B cell (primary cell): ENCODE measurements at regions not wholly inside any gene's neighbourhood (a gene's known extent, or its start where the extent isn't known, plus 50 kb on each side); places are given as distances from the start of the nearest gene placed in this dataset.

Experiments
- ATAC-seq: fragments of 200-7000 bp; cut with Tn5 transposase; one replicate; pipeline ENCODE4 v1.10.0; 2021; ENCODE audit warnings: low read depth, mild to moderate bottlenecking, moderate number of reproducible peaks, moderate library complexity
- CTCF ChIA-PET: fragments of 350-600 bp; sonication (Branson Sonifier 250); formaldehyde crosslinking; loops from one replicate; lab custom pipeline; 2021; ENCODE audit warnings: antibody characterized with exemption, inconsistent platforms; lab: Charles Lee
- POLR2A ChIA-PET: fragments of 350-600 bp; sonication (Branson Sonifier 250); formaldehyde crosslinking; loops from one replicate; lab custom pipeline; 2021; ENCODE audit warnings: antibody characterized with exemption; lab: Charles Lee
- DNase-seq: peaks from one replicate; pipeline ENCODE4 v3.0.0; 2013
- H2AFZ ChIP-seq: 2 replicates; pipeline ENCODE4 v1.6.1; 2012; ENCODE audit warnings: mild to moderate bottlenecking, low read depth, low read length; ENCODE audit not compliant: insufficient read depth, poor library complexity, severe bottlenecking
- H3K27ac ChIP-seq, 2 donors: 1 replicate in 1 of 2; 2 replicates in 1 of 2; pipeline ENCODE4 v1.5.1; 2012 to 2013; ENCODE audit warnings: low read length in 2 of 2, mild to moderate bottlenecking in 2 of 2, moderate library complexity in 1 of 2
- H3K27me3 ChIP-seq, 4 experiments: fragments of 200-600 bp in 1 of 4; sonication (generic) in 1 of 4; replicated peaks in 1 of 4; 1 replicate in 2 of 4; 2 replicates in 2 of 4; pipeline versions ENCODE4 v1.6.1 to v1.7.0; 2013 to 2016; ENCODE audit warnings: low read length in 3 of 4, mild to moderate bottlenecking in 2 of 4, mixed read lengths in 1 of 4, moderate library complexity in 1 of 4; ENCODE audit not compliant: insufficient read depth in 4 of 4, control insufficient read depth in 3 of 4; ENCODE audit errors: control extremely low read depth in 1 of 4
- H3K36me3 ChIP-seq, 2 experiments: replicated peaks in 1 of 2; 1 replicate in 1 of 2; 2 replicates in 1 of 2; pipeline versions ENCODE4 v1.6.1 to v1.7.1; 2013; ENCODE audit warnings: low read length in 1 of 2; ENCODE audit not compliant: insufficient read depth in 2 of 2, control insufficient read depth in 1 of 2; ENCODE audit errors: control extremely low read depth in 1 of 2, extremely low read depth in 1 of 2
- H3K4me1 ChIP-seq, 2 donors: fragments of 200-600 bp in 1 of 2; sonication (generic) in 1 of 2; 1 replicate in 1 of 2; 2 replicates in 1 of 2; pipeline versions ENCODE4 v1.5.1 to v1.6.1; 2013 to 2017; ENCODE audit warnings: low read length in 2 of 2; ENCODE audit not compliant: control insufficient read depth in 2 of 2, insufficient read depth in 2 of 2
- H3K4me2 ChIP-seq: replicated peaks from 2 replicates; pipeline ENCODE3; 2012; ENCODE audit warnings: mild to moderate bottlenecking, low read depth, low read length; ENCODE audit not compliant: poor library complexity, severe bottlenecking
- H3K4me3 ChIP-seq, 5 experiments: fragments of 200-600 bp in 1 of 5; sonication (generic) in 1 of 5; 1 replicate in 3 of 5; 2 replicates in 2 of 5; pipeline versions ENCODE4 v1.5.1 to v1.7.0; 2011 to 2016; ENCODE audit warnings: low read length in 4 of 5, mild to moderate bottlenecking in 4 of 5, low read depth in 2 of 5, control low read depth in 1 of 5, moderate library complexity in 1 of 5; ENCODE audit not compliant: insufficient read depth in 1 of 5; ENCODE audit errors: control extremely low read depth in 1 of 5, extremely low read depth in 1 of 5
- H3K79me2 ChIP-seq: fragments of 200-600 bp; sonication (generic); one replicate; pipeline ENCODE4 v1.6.0; 2016; ENCODE audit warnings: low read length; ENCODE audit not compliant: control insufficient read depth, insufficient read depth
- H3K9ac ChIP-seq: fragments of 200-600 bp; sonication (generic); 2 replicates; pipeline ENCODE4 v1.6.1; 2017; ENCODE audit warnings: mild to moderate bottlenecking, low read length, moderate library complexity
- H3K9me3 ChIP-seq, 3 donors: one replicate each; pipeline versions ENCODE4 v1.6.1 to v1.7.1; 2013; ENCODE audit warnings: low read length in 2 of 3; ENCODE audit not compliant: control insufficient read depth in 2 of 3, insufficient read depth in 1 of 3; ENCODE audit errors: control extremely low read depth in 1 of 3
- H4K20me1 ChIP-seq: 2 replicates; pipeline ENCODE4 v1.6.0; 2012; ENCODE audit warnings: mild to moderate bottlenecking, low read length; ENCODE audit not compliant: insufficient read depth, control insufficient read depth, poor library complexity, severe bottlenecking
- H3K27ac Mint-ChIP-seq: one replicate; pipeline ENCODE4 v1.8.0; 2021; ENCODE audit warnings: mixed read lengths
- H3K27me3 Mint-ChIP-seq: one replicate; pipeline ENCODE4 v1.8.0; 2021; ENCODE audit warnings: mixed read lengths
- H3K4me1 Mint-ChIP-seq: one replicate; pipeline ENCODE4 v1.8.0; 2021; ENCODE audit warnings: mixed read lengths
- H3K4me3 Mint-ChIP-seq: one replicate; pipeline ENCODE4 v1.8.0; 2021; ENCODE audit warnings: mixed read lengths
- H3K9me3 Mint-ChIP-seq: one replicate; pipeline ENCODE4 v1.8.0; 2022; ENCODE audit warnings: mixed read lengths; ENCODE audit not compliant: insufficient read depth
- CTCF ChIP-seq: fragments of 200-600 bp; IDR thresholded peaks from one replicate; pipeline ENCODE4 v1.8.0; 2022; ENCODE audit warnings: antibody characterized with exemption, mild to moderate bottlenecking
- EZH2 ChIP-seq: IDR thresholded peaks from 2 replicates; pipeline ENCODE4 v1.6.1; 2012; ENCODE audit warnings: borderline replicate concordance, low read depth, mild to moderate bottlenecking, moderate library complexity, low read length; ENCODE audit not compliant: insufficient read depth, poor library complexity, severe bottlenecking
- WGBS: methylation state at CpG from one replicate; pipeline ENCODE4 v1.1.5; 2013; ENCODE audit warnings: missing lambda C conversion rate; ENCODE audit not compliant: insufficient coverage; 5-methylcytosine and 5-hydroxymethylcytosine counted together
- intact Hi-C: fragments of 100-400 bp; cut with micrococcal nuclease; formaldehyde crosslinking; loops from one replicate; pipeline ENCODE4 v1.10.0; 2022

- ChIA-PET CTCF (no interaction called here), POLR2A (no interaction called here)
- no peak overlapping the region for H3K27ac ChIP-seq
- H4K20me1 ChIP-seq: no peaks in the 10 kb centered on the region
- H2AFZ ChIP-seq: no peak overlapping the region
- no peaks in the 10 kb centered on the region for H3K4me1 ChIP-seq
- H3K27me3 ChIP-seq: no peaks in the 10 kb centered on the region
- Mint-ChIP-seq H3K9me3 (peaks cover 4% of the 10 kb centered on the region), H3K4me3 (no peak overlapping the region), H3K4me1 (no peaks in the 10 kb centered on the region), H3K27ac (no peak overlapping the region), H3K27me3 (no peaks in the 10 kb centered on the region)
- WGBS: no CpG with 5 or more reads among the region's 1 CpG
- H3K36me3 ChIP-seq: no peaks in the 10 kb centered on the region
- TF ChIP-seq EZH2 (no peak), CTCF (no peak)
- no peak overlapping the region for H3K9ac ChIP-seq
- no peak overlapping the region for H3K4me3 ChIP-seq
- DNase-seq: no peak
- intact Hi-C loops: no loop called here
- no peaks in the 10 kb centered on the region for H3K9me3 ChIP-seq
- H3K79me2 ChIP-seq: no peaks in the 10 kb centered on the region
- no peak for ATAC-seq
- H3K4me2 ChIP-seq: no peak overlapping the region
Observed at GRCh38 chr5:86029308-86029707, 588.4 kb upstream of the COX7C start.

- DNase-seq: no peak
- CTCF ChIA-PET: no interaction called here
Observed at GRCh38 chr5:86030753-86031152, 587.0 kb upstream of the COX7C start.

More at GRCh38 chr5:86030753-86031152, 587.0 kb upstream of the COX7C start:
- no peak for TF ChIP-seq CTCF
- TF ChIP-seq EZH2: no peak
- Mint-ChIP-seq H3K4me3 (no peak overlapping the region), H3K9me3 (peaks cover 4% of the 10 kb centered on the region), H3K27me3 (no peaks in the 10 kb centered on the region), H3K27ac (no peak overlapping the region), H3K4me1 (no peaks in the 10 kb centered on the region)
- no peak for ATAC-seq
- Histone ChIP-seq H4K20me1 (no peaks in the 10 kb centered on the region), H3K4me2 (no peak overlapping the region), H3K9me3 (no peaks in the 10 kb centered on the region), H3K36me3 (no peaks in the 10 kb centered on the region), H3K27me3 (no peaks in the 10 kb centered on the region), H3K9ac (no peak overlapping the region), H3K4me1 (no peaks in the 10 kb centered on the region), H3K4me3 (no peak overlapping the region), H2AFZ (no peak overlapping the region), H3K27ac (no peak overlapping the region), H3K79me2 (no peaks in the 10 kb centered on the region)
- POLR2A ChIA-PET: no interaction called here
- WGBS: 100% methylated on average over 2 of the region's 4 CpGs
- intact Hi-C loops: no loop called here
